WTC11 (cell line): ENCODE measurements at regions not wholly inside any gene's neighbourhood (a gene's known extent, or its start where the extent isn't known, plus 50 kb on each side); places are given as distances from the start of the nearest gene placed in this dataset.

ENCODE experiments used
- ATAC-seq: fragments of 200-7000 bp; cut with Tn5 transposase; 2 replicates; pipeline ENCODE4 v1.10.0; 2021; ENCODE audit warnings: mild to moderate bottlenecking, moderate library complexity
- CTCF ChIA-PET: fragments of 300-600 bp; sonication (Branson Sonifier 250); formaldehyde crosslinking; loops from one replicate; lab custom pipeline; 2021; ENCODE audit warnings: antibody characterized with exemption; lab: Charles Lee
- POLR2A ChIA-PET: fragments of 350-600 bp; sonication (Branson Sonifier 250); formaldehyde crosslinking; loops from one replicate; lab custom pipeline; 2021; ENCODE audit warnings: antibody characterized with exemption; lab: Charles Lee
- DNase-seq: peaks from one replicate; pipeline ENCODE4 v3.0.0; 2021; ENCODE audit warnings: low spot score
- H3K27ac Mint-ChIP-seq: 2 replicates; pipeline ENCODE4 v1.8.0; 2021; ENCODE audit warnings: mixed read lengths
- H3K27me3 Mint-ChIP-seq: 2 replicates; pipeline ENCODE4 v1.8.0; 2021; ENCODE audit warnings: low read depth, mild to moderate bottlenecking, moderate library complexity, mixed read lengths
- H3K36me3 Mint-ChIP-seq: 2 replicates; pipeline ENCODE4 v1.8.0; 2021; ENCODE audit warnings: mixed read lengths
- H3K4me1 Mint-ChIP-seq: 2 replicates; pipeline ENCODE4 v1.8.0; 2022; ENCODE audit warnings: mixed read lengths
- H3K4me3 Mint-ChIP-seq: 2 replicates; pipeline ENCODE4 v1.8.0; 2021; ENCODE audit warnings: mild to moderate bottlenecking, moderate library complexity, mixed read lengths
- H3K9me3 Mint-ChIP-seq: 2 replicates; pipeline ENCODE4 v1.8.0; 2021; ENCODE audit warnings: mixed read lengths
- AFF4 ChIP-seq: sonication (generic); formaldehyde crosslinking; IDR thresholded peaks from 2 replicates; pipeline ENCODE4 v1.8.1; 2023; ENCODE audit warnings: mild to moderate bottlenecking, missing genetic modification reagents, borderline replicate concordance
- E2F5 ChIP-seq: sonication (generic); formaldehyde crosslinking; IDR thresholded peaks from 2 replicates; pipeline ENCODE4 v1.8.1; 2022; ENCODE audit warnings: mild to moderate bottlenecking, moderate library complexity, missing genetic modification reagents
- ETV6 ChIP-seq: sonication (generic); formaldehyde crosslinking; IDR thresholded peaks from 2 replicates; pipeline ENCODE4 v1.8.1; 2022; ENCODE audit warnings: mild to moderate bottlenecking, missing genetic modification reagents
- GTF2I ChIP-seq: fragments of 250-450 bp; sonication (Bioruptor Pico); conservative IDR thresholded peaks from 2 replicates; pipeline ENCODE4 v1.4.0; 2021; ENCODE audit warnings: mild to moderate bottlenecking
- HMGA2 ChIP-seq: fragments of 250-450 bp; sonication (Bioruptor Pico); IDR thresholded peaks from 2 replicates; pipeline ENCODE4 v1.4.0; 2021; ENCODE audit warnings: mild to moderate bottlenecking, moderate library complexity
- IRF2 ChIP-seq: sonication (generic); formaldehyde crosslinking; IDR thresholded peaks from 2 replicates; pipeline ENCODE4 v1.8.0; 2022; ENCODE audit warnings: low read depth, missing genetic modification reagents, borderline replicate concordance
- NFATC4 ChIP-seq: fragments of 250-450 bp; sonication (Bioruptor Pico); IDR thresholded peaks from 2 replicates; pipeline ENCODE4 v1.9.0; 2021; ENCODE audit warnings: mild to moderate bottlenecking
- PRRX2 ChIP-seq: fragments of 250-450 bp; sonication (Bioruptor Pico); IDR thresholded peaks from 2 replicates; pipeline ENCODE4 v1.8.0; 2021; ENCODE audit warnings: mild to moderate bottlenecking
- TEAD1 ChIP-seq: sonication (generic); formaldehyde crosslinking; IDR thresholded peaks from 2 replicates; pipeline ENCODE4 v1.8.0; 2022; ENCODE audit warnings: mild to moderate bottlenecking, missing genetic modification reagents
- TP53 ChIP-seq: sonication (generic); formaldehyde crosslinking; IDR thresholded peaks from 2 replicates; pipeline ENCODE4 v1.8.1; 2023; ENCODE audit warnings: mild to moderate bottlenecking, missing genetic modification reagents
- ZMAT4 ChIP-seq: fragments of 250-450 bp; sonication (Bioruptor Pico); IDR thresholded peaks from 2 replicates; pipeline ENCODE4 v1.9.0; 2021; ENCODE audit warnings: mild to moderate bottlenecking
- ZNF416 ChIP-seq: fragments of 250-450 bp; sonication (Bioruptor Pico); IDR thresholded peaks from 2 replicates; pipeline ENCODE4 v1.9.0; 2021; ENCODE audit warnings: mild to moderate bottlenecking, inconsistent platforms
- ZNF425 ChIP-seq: fragments of 250-450 bp; sonication (Bioruptor Pico); conservative IDR thresholded peaks from 2 replicates; pipeline ENCODE4 v1.9.0; 2021; ENCODE audit warnings: mild to moderate bottlenecking
- ZNF671 ChIP-seq: fragments of 250-450 bp; sonication (Bioruptor Pico); IDR thresholded peaks from 2 replicates; pipeline ENCODE4 v1.8.0; 2021; ENCODE audit warnings: mild to moderate bottlenecking
- TF ChIP-seq, protein P1 (sequence below): fragments of 250-450 bp; sonication (Bioruptor Pico); IDR thresholded peaks from 2 replicates; pipeline ENCODE4 v1.9.0; 2021; ENCODE audit warnings: mild to moderate bottlenecking, borderline replicate concordance
- TF ChIP-seq, protein P2 (sequence below): sonication (generic); formaldehyde crosslinking; IDR thresholded peaks from 2 replicates; pipeline ENCODE4 v1.8.1; 2023; ENCODE audit warnings: mild to moderate bottlenecking, moderate library complexity, missing genetic modification reagents

DNA sequence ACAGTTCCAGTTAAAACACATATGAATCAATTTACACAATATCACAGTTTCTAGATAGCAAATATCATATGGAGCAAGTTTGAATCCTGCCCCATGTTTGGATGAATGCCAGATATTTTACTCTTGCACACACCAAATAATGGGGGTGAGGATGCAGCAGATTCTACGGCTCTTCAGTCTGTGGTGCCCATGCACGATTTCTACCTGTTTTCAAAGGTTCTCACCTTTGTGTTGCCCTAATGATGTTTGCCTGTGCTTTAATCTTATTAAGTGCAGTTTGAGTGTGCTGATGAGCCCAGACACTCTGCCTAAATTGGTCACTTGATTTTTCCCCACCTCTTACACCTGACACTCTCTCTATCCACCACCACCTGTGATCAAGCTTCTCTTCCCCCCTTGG is 119.6 kb downstream of the NPY start:
- ATAC-seq (no peak), DNase-seq (no peak)
- TF ChIP-seq ZNF425 (CRISPR knock-in tag) (peak; percentile 86; the same call in 1 of the 2 replicates), E2F5 (CRISPR knock-in tag) (no peak), ZNF416 (peak; percentile 83), ZMAT4 (no peak), GTF2I (CRISPR knock-in tag) (no peak), ZNF671 (CRISPR knock-in tag) (peak; percentile 84; the same call in 1 of the 2 replicates), TEAD1 (CRISPR knock-in tag) (no peak), ETV6 (CRISPR knock-in tag) (no peak), IRF2 (CRISPR knock-in tag) (no peak), NFATC4 (CRISPR knock-in tag) (peak; percentile 86), TP53 (CRISPR knock-in tag) (no peak), HMGA2 (CRISPR knock-in tag) (no peak), AFF4 (no peak), PRRX2 (CRISPR knock-in tag) (peak; percentile 70; the same call in 1 of the 2 replicates)
- TF ChIP-seq, protein P1, sequence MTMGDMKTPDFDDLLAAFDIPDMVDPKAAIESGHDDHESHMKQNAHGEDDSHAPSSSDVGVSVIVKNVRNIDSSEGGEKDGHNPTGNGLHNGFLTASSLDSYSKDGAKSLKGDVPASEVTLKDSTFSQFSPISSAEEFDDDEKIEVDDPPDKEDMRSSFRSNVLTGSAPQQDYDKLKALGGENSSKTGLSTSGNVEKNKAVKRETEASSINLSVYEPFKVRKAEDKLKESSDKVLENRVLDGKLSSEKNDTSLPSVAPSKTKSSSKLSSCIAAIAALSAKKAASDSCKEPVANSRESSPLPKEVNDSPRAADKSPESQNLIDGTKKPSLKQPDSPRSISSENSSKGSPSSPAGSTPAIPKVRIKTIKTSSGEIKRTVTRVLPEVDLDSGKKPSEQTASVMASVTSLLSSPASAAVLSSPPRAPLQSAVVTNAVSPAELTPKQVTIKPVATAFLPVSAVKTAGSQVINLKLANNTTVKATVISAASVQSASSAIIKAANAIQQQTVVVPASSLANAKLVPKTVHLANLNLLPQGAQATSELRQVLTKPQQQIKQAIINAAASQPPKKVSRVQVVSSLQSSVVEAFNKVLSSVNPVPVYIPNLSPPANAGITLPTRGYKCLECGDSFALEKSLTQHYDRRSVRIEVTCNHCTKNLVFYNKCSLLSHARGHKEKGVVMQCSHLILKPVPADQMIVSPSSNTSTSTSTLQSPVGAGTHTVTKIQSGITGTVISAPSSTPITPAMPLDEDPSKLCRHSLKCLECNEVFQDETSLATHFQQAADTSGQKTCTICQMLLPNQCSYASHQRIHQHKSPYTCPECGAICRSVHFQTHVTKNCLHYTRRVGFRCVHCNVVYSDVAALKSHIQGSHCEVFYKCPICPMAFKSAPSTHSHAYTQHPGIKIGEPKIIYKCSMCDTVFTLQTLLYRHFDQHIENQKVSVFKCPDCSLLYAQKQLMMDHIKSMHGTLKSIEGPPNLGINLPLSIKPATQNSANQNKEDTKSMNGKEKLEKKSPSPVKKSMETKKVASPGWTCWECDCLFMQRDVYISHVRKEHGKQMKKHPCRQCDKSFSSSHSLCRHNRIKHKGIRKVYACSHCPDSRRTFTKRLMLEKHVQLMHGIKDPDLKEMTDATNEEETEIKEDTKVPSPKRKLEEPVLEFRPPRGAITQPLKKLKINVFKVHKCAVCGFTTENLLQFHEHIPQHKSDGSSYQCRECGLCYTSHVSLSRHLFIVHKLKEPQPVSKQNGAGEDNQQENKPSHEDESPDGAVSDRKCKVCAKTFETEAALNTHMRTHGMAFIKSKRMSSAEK (CRISPR knock-in tag), result peak; percentile 71; the same call in 1 of the 2 replicates
- TF ChIP-seq, protein P2, sequence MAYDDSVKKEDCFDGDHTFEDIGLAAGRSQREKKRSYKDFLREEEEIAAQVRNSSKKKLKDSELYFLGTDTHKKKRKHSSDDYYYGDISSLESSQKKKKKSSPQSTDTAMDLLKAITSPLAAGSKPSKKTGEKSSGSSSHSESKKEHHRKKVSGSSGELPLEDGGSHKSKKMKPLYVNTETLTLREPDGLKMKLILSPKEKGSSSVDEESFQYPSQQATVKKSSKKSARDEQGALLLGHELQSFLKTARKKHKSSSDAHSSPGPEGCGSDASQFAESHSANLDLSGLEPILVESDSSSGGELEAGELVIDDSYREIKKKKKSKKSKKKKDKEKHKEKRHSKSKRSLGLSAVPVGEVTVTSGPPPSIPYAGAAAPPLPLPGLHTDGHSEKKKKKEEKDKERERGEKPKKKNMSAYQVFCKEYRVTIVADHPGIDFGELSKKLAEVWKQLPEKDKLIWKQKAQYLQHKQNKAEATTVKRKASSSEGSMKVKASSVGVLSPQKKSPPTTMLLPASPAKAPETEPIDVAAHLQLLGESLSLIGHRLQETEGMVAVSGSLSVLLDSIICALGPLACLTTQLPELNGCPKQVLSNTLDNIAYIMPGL, result no peak
- H3K4me3 Mint-ChIP-seq, result peak overlapping the region; percentile 95
- H3K27ac Mint-ChIP-seq, result peak overlapping the region; percentile 98
- H3K36me3 Mint-ChIP-seq, result peaks cover 72% of the 10 kb centered on the region
- no peaks in the 10 kb centered on the region; the same call in 1 of the 2 replicates for H3K27me3 Mint-ChIP-seq
- H3K4me1 Mint-ChIP-seq, result peaks cover 57% of the 10 kb centered on the region
- ChIA-PET POLR2A (no interaction called here), CTCF (no interaction called here)
- no peaks in the 10 kb centered on the region for H3K9me3 Mint-ChIP-seq
